Tibial nerve (tissue), 4 donors: ENCODE measurements at regions not wholly inside any gene's neighbourhood (a gene's known extent, or its start where the extent isn't known, plus 50 kb on each side); places are given as distances from the start of the nearest gene placed in this dataset.

Experiments
- EP300 ChIP-seq, 2 donors: sonication (generic); formaldehyde crosslinking; IDR thresholded peaks; one replicate each; pipeline ENCODE4 v1.6.1; 2017; ENCODE audit warnings: antibody characterized with exemption in 2 of 2, mild to moderate bottlenecking in 1 of 2
- TF ChIP-seq, protein P1 (sequence below), 5 experiments: fragments of 200-600 bp in 3 of 5; fragments of 450-650 bp in 2 of 5; sonication (generic) in 3 of 5; IDR thresholded peaks; one replicate each; pipeline ENCODE4 v1.5.1; 2016 to 2019; ENCODE audit warnings: antibody characterized with exemption in 5 of 5, mild to moderate bottlenecking in 3 of 5, moderate library complexity in 2 of 5

DNA sequence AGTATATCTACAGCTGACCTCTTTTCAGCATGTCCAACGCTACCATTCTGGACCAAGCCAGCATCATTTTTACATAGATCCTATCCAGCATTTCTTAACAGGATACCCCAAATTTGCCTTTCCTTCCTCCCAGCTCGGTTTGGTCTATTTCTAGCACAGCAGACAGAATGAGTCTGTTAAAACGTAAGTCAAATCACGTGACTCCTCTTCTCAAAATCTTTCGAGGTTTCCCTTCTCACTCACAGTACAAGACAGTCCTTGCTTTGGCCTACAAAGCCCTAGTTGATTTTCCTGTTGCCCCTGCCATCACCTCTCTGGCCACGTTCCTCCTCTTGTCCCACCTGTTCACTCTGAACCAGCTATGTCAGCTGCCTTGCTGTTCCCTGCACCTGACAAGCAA is 711.7 kb downstream of the SORCS3 start:
- TF ChIP-seq, protein P1, sequence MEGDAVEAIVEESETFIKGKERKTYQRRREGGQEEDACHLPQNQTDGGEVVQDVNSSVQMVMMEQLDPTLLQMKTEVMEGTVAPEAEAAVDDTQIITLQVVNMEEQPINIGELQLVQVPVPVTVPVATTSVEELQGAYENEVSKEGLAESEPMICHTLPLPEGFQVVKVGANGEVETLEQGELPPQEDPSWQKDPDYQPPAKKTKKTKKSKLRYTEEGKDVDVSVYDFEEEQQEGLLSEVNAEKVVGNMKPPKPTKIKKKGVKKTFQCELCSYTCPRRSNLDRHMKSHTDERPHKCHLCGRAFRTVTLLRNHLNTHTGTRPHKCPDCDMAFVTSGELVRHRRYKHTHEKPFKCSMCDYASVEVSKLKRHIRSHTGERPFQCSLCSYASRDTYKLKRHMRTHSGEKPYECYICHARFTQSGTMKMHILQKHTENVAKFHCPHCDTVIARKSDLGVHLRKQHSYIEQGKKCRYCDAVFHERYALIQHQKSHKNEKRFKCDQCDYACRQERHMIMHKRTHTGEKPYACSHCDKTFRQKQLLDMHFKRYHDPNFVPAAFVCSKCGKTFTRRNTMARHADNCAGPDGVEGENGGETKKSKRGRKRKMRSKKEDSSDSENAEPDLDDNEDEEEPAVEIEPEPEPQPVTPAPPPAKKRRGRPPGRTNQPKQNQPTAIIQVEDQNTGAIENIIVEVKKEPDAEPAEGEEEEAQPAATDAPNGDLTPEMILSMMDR (IDR thresholded peaks at IDR 0.05) = no peak
- no peak for TF ChIP-seq EP300 (IDR thresholded peaks at IDR 0.05)
